PC-3 (cell line): ENCODE measurements at regions not wholly inside any gene's neighbourhood (a gene's known extent, or its start where the extent isn't known, plus 50 kb on each side); places are given as distances from the start of the nearest gene placed in this dataset.

Experiments
- ATAC-seq: fragments of 200-7000 bp; cut with Tn5 transposase; 2 replicates; pipeline ENCODE4 v1.9.1; 2020; ENCODE audit warnings: mild to moderate bottlenecking, moderate library complexity
- BruUV-seq: library from RNA; stranded (reverse); fragments of 400-500 nt; replicated peaks from 2 replicates; lab custom pipeline; 2021; lab: Mats Ljungman, UMichigan
- CTCF ChIA-PET: fragments of 300-600 bp; sonication (Branson Sonifier 250); formaldehyde crosslinking; loops from one replicate; lab custom pipeline; 2022; ENCODE audit warnings: antibody characterized with exemption; lab: Charles Lee
- POLR2A ChIA-PET: fragments of 300-600 bp; sonication (Branson Sonifier 250); formaldehyde crosslinking; loops from one replicate; lab custom pipeline; 2022; ENCODE audit warnings: antibody characterized with exemption; ENCODE audit not compliant: unreplicated experiment; lab: Charles Lee
- DNase-seq: peaks from one replicate; pipeline ENCODE4 v3.0.0-alpha.2; 2015
- H2AFZ ChIP-seq: fragments of 300-600 bp; sonication (generic); 2 replicates; pipeline ENCODE4 v1.6.0; 2016; ENCODE audit warnings: antibody characterized with exemption, low read length
- H3F3A ChIP-seq: fragments of 300-600 bp; sonication (generic); one replicate; pipeline ENCODE4 v1.6.0; 2017; ENCODE audit warnings: antibody characterized with exemption, low read length, control low read depth, mild to moderate bottlenecking; ENCODE audit not compliant: unreplicated experiment
- H3K27ac ChIP-seq: fragments of 300-600 bp; sonication (generic); 2 replicates; pipeline ENCODE4 v1.5.1; 2016; ENCODE audit warnings: mild to moderate bottlenecking, low read length
- H3K27me3 ChIP-seq: fragments of 300-600 bp; sonication (generic); 2 replicates; pipeline ENCODE4 v1.6.1; 2016; ENCODE audit warnings: low read length, mixed read lengths
- H3K36me3 ChIP-seq: fragments of 300-600 bp; sonication (generic); 2 replicates; pipeline ENCODE4 v1.6.1; 2016; ENCODE audit warnings: low read depth, mixed run types, low read length, mixed read lengths
- H3K4me1 ChIP-seq: fragments of 300-600 bp; sonication (generic); 2 replicates; pipeline ENCODE4 v1.5.1; 2016; ENCODE audit warnings: low read length; ENCODE audit not compliant: insufficient read depth
- H3K4me2 ChIP-seq: fragments of 300-600 bp; sonication (generic); 2 replicates; pipeline ENCODE4 v1.6.0; 2016; ENCODE audit warnings: low read length
- H3K4me3 ChIP-seq: fragments of 300-600 bp; sonication (generic); 2 replicates; pipeline ENCODE4 v1.5.1; 2016; ENCODE audit warnings: mild to moderate bottlenecking, low read length, mixed read lengths
- H3K79me2 ChIP-seq: fragments of 300-600 bp; sonication (generic); 2 replicates; pipeline ENCODE4 v1.6.1; 2017; ENCODE audit warnings: low read length, mixed read lengths
- H3K9ac ChIP-seq: fragments of 300-600 bp; sonication (generic); 2 replicates; pipeline ENCODE4 v1.6.0; 2016; ENCODE audit warnings: mild to moderate bottlenecking, low read length
- H3K9me2 ChIP-seq: fragments of 300-600 bp; sonication (generic); replicated peaks from 2 replicates; pipeline ENCODE4 v1.6.1; 2016; ENCODE audit warnings: mixed run types, low read length, mixed read lengths
- H3K9me3 ChIP-seq: fragments of 300-600 bp; sonication (generic); 2 replicates; pipeline ENCODE4 v1.6.1; 2016; ENCODE audit warnings: low read length, mixed read lengths
- H4K20me1 ChIP-seq: fragments of 300-600 bp; sonication (generic); 2 replicates; pipeline ENCODE4 v1.6.1; 2016; ENCODE audit warnings: low read length, mixed read lengths
- CTCF ChIP-seq: fragments of 300-600 bp; sonication (generic); conservative IDR thresholded peaks from 2 replicates; pipeline ENCODE4 v1.5.1; 2017; ENCODE audit warnings: antibody characterized with exemption, low read depth, mild to moderate bottlenecking, low read length
- EZH2 ChIP-seq: fragments of 300-600 bp; sonication (generic); IDR thresholded peaks from one replicate; pipeline ENCODE4 v1.6.1; 2017; ENCODE audit warnings: antibody characterized with exemption, mild to moderate bottlenecking, low read length; ENCODE audit not compliant: unreplicated experiment
- EZH2phosphoT487 ChIP-seq: fragments of 300-600 bp; sonication (generic); IDR thresholded peaks from 2 replicates; pipeline ENCODE4 v1.6.1; 2018; ENCODE audit warnings: mild to moderate bottlenecking, antibody characterized with exemption, low read length, borderline replicate concordance
- intact Hi-C: fragments of 100-400 bp; cut with micrococcal nuclease; formaldehyde crosslinking; loops from 2 replicates; pipeline ENCODE4 v1.9.0; 2023

DNA sequence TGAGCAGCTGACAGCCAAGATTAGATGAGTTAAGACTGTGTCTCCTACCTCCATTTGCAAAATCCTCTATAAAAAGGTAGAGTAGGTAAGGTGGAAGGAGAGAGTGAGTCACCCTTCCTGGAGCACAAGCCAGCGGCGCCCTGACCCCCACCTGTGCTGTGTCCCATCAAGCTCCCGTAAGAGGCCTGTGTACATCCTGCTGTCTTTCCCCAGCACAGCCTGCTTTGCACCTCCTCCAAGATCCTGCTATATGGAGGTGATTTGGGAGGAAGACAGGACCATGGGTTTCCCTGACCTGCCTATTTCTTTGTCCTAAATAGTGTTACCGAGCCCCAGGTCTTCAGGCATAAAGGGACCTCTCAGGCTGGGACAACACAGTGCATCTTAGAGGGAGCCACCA is 62.3 kb upstream of the UQCRFS1 start:
- H3K9me3 ChIP-seq: no peaks in the 10 kb centered on the region
- intact Hi-C loops: no loop called here
- DNase-seq (no peak), ATAC-seq (no peak)
- no peaks in the 10 kb centered on the region for H3K4me1 ChIP-seq
- ChIA-PET POLR2A (no interaction called here), CTCF (no interaction called here)
- no peak overlapping the region for H3K4me3 ChIP-seq
- H3K9me2 ChIP-seq: no peaks in the 10 kb centered on the region
- H3K9ac ChIP-seq: no peak overlapping the region
- H3K27me3 ChIP-seq: no peaks in the 10 kb centered on the region
- TF ChIP-seq CTCF: no peak
- no peaks in the 10 kb centered on the region for H3F3A ChIP-seq
- no peak overlapping the region for H3K27ac ChIP-seq
- no peak overlapping the region for H2AFZ ChIP-seq
- no peaks in the 10 kb centered on the region for H3K36me3 ChIP-seq
- no peaks in the 10 kb centered on the region for H4K20me1 ChIP-seq
- H3K4me2 ChIP-seq: no peak overlapping the region
- no peaks in the 10 kb centered on the region for H3K79me2 ChIP-seq
- no TSS peak for BruUV-seq

DNA sequence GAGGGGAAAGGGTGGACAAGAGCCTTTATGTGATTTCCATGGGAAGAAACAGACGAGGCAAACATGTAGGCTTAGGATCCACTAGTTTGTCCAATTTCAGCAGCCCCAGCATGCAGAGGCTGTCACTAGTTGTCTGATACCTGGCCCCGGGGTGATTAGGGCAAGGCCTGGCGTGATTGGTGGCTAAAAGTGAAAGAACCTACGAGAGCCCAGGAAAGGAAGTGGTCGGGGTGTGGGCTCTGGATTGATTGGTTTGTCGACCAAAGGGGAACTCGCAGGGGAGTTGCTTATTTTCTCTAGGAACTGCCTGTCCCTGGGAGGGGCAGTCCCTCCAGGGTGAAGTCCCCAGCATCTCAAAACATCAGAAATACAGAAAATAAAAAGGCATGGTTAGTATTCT is 64.2 kb upstream of the UQCRFS1 start:
- Histone ChIP-seq H3K27ac (no peak overlapping the region), H2AFZ (no peak overlapping the region), H3K4me2 (no peak overlapping the region), H3K36me3 (no peaks in the 10 kb centered on the region), H3K9me3 (no peaks in the 10 kb centered on the region), H3F3A (no peaks in the 10 kb centered on the region), H3K9me2 (no peaks in the 10 kb centered on the region), H4K20me1 (no peaks in the 10 kb centered on the region), H3K9ac (no peak overlapping the region), H3K79me2 (no peaks in the 10 kb centered on the region), H3K27me3 (no peaks in the 10 kb centered on the region), H3K4me3 (no peak overlapping the region), H3K4me1 (no peaks in the 10 kb centered on the region)
- BruUV-seq: no TSS peak
- intact Hi-C loops: no loop called here
- POLR2A ChIA-PET: no interaction called here
- ATAC-seq (no peak), DNase-seq (no peak)
- CTCF ChIA-PET: no interaction called here
- TF ChIP-seq EZH2phosphoT487: no peak
- no peak for TF ChIP-seq CTCF
- TF ChIP-seq EZH2: no peak

DNA sequence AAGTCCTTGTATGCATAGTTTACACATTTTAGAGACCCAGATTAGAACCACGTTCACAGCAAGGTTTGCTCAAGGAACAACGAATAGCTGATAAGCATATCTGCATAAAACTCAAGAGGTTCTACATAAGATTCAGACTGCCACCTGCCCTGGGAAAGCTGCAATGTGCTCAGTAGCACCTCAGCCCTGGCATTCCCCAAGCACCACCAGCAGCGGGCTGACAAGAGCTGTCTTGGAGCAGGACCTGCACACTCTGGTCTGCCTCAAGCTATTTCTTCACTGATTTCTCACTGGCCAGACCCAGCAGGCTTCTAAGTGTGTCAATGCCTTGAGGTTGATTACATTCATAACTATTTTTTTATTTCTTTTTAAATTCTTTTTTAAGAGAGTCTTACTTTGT is 65.8 kb upstream of the UQCRFS1 start:
- intact Hi-C loops: no loop called here
- DNase-seq (no peak), ATAC-seq (no peak)
- H3K9me2 ChIP-seq: no peaks in the 10 kb centered on the region
- ChIA-PET POLR2A (no interaction called here), CTCF (no interaction called here)
- H3K4me3 ChIP-seq: no peak overlapping the region
- BruUV-seq: no TSS peak
- H4K20me1 ChIP-seq: no peaks in the 10 kb centered on the region
- no peak for TF ChIP-seq EZH2
- TF ChIP-seq CTCF: no peak
- no peak for TF ChIP-seq EZH2phosphoT487
- H3K27me3 ChIP-seq: no peaks in the 10 kb centered on the region
- no peak overlapping the region for H3K4me2 ChIP-seq
- no peak overlapping the region for H2AFZ ChIP-seq
- H3K27ac ChIP-seq: no peak overlapping the region
- H3K36me3 ChIP-seq: no peaks in the 10 kb centered on the region
- H3K4me1 ChIP-seq: no peaks in the 10 kb centered on the region
- H3K79me2 ChIP-seq: no peaks in the 10 kb centered on the region
- H3K9me3 ChIP-seq: no peaks in the 10 kb centered on the region
- no peaks in the 10 kb centered on the region for H3F3A ChIP-seq
- H3K9ac ChIP-seq: no peak overlapping the region
